ENCODE measurements at regions not wholly inside any gene's neighbourhood (a gene's known extent, or its start where the extent isn't known, plus 50 kb on each side); places are given as distances from the start of the nearest gene placed in this dataset.

DNA sequence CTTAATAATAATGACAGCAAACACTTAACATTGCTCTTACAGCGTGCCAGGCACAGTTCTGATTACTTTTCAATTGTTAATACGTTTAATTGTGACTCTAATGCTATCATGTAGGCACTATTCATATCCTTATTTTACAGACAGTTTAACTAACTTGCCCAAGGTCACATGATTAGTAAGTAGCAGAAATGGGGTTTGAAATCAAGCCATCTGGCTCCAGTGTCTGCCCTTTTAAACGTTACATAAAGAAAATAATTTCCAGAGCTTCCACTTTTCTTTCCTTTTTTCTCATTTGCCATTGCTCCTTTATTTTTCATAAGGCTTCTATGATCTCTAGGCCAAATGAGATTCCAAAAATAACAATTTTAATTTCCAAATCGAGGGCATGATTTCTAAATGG is 50.6 kb upstream of the IKZF2 start:
- TF ChIP-seq, protein P1, sequence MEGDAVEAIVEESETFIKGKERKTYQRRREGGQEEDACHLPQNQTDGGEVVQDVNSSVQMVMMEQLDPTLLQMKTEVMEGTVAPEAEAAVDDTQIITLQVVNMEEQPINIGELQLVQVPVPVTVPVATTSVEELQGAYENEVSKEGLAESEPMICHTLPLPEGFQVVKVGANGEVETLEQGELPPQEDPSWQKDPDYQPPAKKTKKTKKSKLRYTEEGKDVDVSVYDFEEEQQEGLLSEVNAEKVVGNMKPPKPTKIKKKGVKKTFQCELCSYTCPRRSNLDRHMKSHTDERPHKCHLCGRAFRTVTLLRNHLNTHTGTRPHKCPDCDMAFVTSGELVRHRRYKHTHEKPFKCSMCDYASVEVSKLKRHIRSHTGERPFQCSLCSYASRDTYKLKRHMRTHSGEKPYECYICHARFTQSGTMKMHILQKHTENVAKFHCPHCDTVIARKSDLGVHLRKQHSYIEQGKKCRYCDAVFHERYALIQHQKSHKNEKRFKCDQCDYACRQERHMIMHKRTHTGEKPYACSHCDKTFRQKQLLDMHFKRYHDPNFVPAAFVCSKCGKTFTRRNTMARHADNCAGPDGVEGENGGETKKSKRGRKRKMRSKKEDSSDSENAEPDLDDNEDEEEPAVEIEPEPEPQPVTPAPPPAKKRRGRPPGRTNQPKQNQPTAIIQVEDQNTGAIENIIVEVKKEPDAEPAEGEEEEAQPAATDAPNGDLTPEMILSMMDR (conservative IDR thresholded peaks at IDR 0.05; ENCODE audit: low read depth, low read length) = no peak
- TF ChIP-seq EZH2 (IDR thresholded peaks at IDR 0.05; ENCODE audit: borderline replicate concordance, low read depth, low read length, poor library complexity, severe bottlenecking) = no peak
- intact Hi-C loops (cut with micrococcal nuclease; ENCODE audit: unreplicated experiment) = no loop called here
- ChIA-PET POLR2A (ENCODE audit: low non-redundant PET) (no interaction called here), CTCF (no interaction called here)
- DNase-seq (ENCODE audit: low spot score) = no peak
- peaks cover 8% of the 10 kb centered on the region for H3K4me1 ChIP-seq (ENCODE audit: insufficient read depth, low read length, poor library complexity, severe bottlenecking)
- H3K9me3 ChIP-seq (ENCODE audit: low read depth, low read length, poor library complexity, severe bottlenecking) = no peaks in the 10 kb centered on the region
- no peaks in the 10 kb centered on the region for H3K36me3 ChIP-seq (ENCODE audit: insufficient read depth, low read length, poor library complexity, severe bottlenecking)
- no TSS peak for BruUV-seq (replicated peaks)
- no peak overlapping the region for H3K4me3 ChIP-seq (ENCODE audit: low read depth, low read length, poor library complexity, severe bottlenecking)
- H3K27ac ChIP-seq (ENCODE audit: low read depth, low read length, poor library complexity, severe bottlenecking) = no peak overlapping the region
- H3K27me3 ChIP-seq (replicated peaks; ENCODE audit: insufficient read depth, low read depth, low read length, poor library complexity) = no peaks in the 10 kb centered on the region

DNA sequence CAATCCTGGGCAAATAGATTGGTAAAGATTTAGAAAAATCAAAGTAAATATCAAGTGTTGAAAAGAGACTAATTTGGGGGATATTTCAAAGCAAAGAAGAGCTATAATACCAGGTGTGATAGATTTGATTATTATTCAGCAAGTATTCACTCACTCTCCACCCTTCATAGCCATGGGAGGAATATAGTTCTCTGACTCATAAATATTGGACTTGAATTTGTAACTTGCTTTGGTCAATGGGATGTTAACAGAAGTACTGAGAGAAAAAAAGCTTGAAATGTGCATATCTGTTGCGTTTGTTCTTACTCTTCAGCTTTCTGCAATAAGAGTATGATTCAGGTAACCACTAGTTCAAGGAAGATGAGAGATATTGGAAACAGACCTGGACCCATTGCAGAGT is 54.5 kb upstream of the IKZF2 start:
- Histone ChIP-seq H3K4me1 (ENCODE audit: insufficient read depth, low read length, poor library complexity, severe bottlenecking) (peaks cover 8% of the 10 kb centered on the region), H3K36me3 (ENCODE audit: insufficient read depth, low read length, poor library complexity, severe bottlenecking) (no peaks in the 10 kb centered on the region), H3K27ac (ENCODE audit: low read depth, low read length, poor library complexity, severe bottlenecking) (no peak overlapping the region), H3K9me3 (ENCODE audit: low read depth, low read length, poor library complexity, severe bottlenecking) (no peaks in the 10 kb centered on the region), H3K4me3 (ENCODE audit: low read depth, low read length, poor library complexity, severe bottlenecking) (no peak overlapping the region), H3K27me3 (replicated peaks; ENCODE audit: insufficient read depth, low read depth, low read length, poor library complexity) (no peaks in the 10 kb centered on the region)
- intact Hi-C loops (cut with micrococcal nuclease; ENCODE audit: unreplicated experiment) = no loop called here
- no TSS peak for BruUV-seq (replicated peaks)
- TF ChIP-seq, protein P1 (conservative IDR thresholded peaks at IDR 0.05; ENCODE audit: low read depth, low read length) = no peak
- no peak for TF ChIP-seq EZH2 (IDR thresholded peaks at IDR 0.05; ENCODE audit: borderline replicate concordance, low read depth, low read length, poor library complexity, severe bottlenecking)
- DNase-seq (ENCODE audit: low spot score) = no peak
- CTCF ChIA-PET = no interaction called here
- POLR2A ChIA-PET (ENCODE audit: low non-redundant PET) = no interaction called here

DNA sequence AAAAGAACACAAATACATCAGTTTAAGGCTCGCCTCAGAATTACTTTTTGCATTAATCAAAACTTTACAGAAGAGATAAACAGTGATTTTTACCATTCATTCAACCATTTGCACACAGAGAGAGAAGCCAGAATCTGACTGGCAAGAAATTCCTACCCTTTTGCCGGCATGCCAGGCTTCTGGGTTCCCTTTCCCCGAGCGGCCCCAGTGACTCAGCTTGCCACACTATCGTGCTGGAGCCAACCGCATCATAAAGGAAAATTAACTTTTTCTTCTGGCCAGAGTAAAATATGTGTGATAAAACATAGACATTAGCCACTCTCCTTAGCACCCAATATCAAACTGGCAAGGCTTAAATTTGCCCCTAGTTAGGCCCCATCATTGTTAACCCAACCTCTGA is 61.8 kb upstream of the IKZF2 start:
- H3K27me3 ChIP-seq (replicated peaks; ENCODE audit: insufficient read depth, low read depth, low read length, poor library complexity) = no peaks in the 10 kb centered on the region
- intact Hi-C loops (cut with micrococcal nuclease; ENCODE audit: unreplicated experiment) = no loop called here
- no peak overlapping the region for H3K27ac ChIP-seq (ENCODE audit: low read depth, low read length, poor library complexity, severe bottlenecking)
- ChIA-PET POLR2A (ENCODE audit: low non-redundant PET) (no interaction called here), CTCF (no interaction called here)
- no peak overlapping the region for H3K4me3 ChIP-seq (ENCODE audit: low read depth, low read length, poor library complexity, severe bottlenecking)
- peaks cover 7% of the 10 kb centered on the region for H3K9me3 ChIP-seq (ENCODE audit: low read depth, low read length, poor library complexity, severe bottlenecking)
- no TSS peak for BruUV-seq (replicated peaks)
- no peaks in the 10 kb centered on the region for H3K36me3 ChIP-seq (ENCODE audit: insufficient read depth, low read length, poor library complexity, severe bottlenecking)
- no peak for DNase-seq (ENCODE audit: low spot score)
- H3K4me1 ChIP-seq (ENCODE audit: insufficient read depth, low read length, poor library complexity, severe bottlenecking) = no peaks in the 10 kb centered on the region
- TF ChIP-seq, protein P1 (conservative IDR thresholded peaks at IDR 0.05; ENCODE audit: low read depth, low read length) = no peak
- TF ChIP-seq EZH2 (IDR thresholded peaks at IDR 0.05; ENCODE audit: borderline replicate concordance, low read depth, low read length, poor library complexity, severe bottlenecking) = no peak

All from A673 (cell line).